Endodermal cell (in vitro differentiated cells): ENCODE measurements at regions not wholly inside any gene's neighbourhood (a gene's known extent, or its start where the extent isn't known, plus 50 kb on each side); places are given as distances from the start of the nearest gene placed in this dataset.

ENCODE experiments used
- DNase-seq: peaks from one replicate; pipeline ENCODE4 v3.0.0-alpha.2; 2017
- H3K27ac ChIP-seq: 2 replicates; pipeline ENCODE4 v1.5.1; 2013; ENCODE audit warnings: mild to moderate bottlenecking, low read depth, low read length, moderate library complexity
- H3K27me3 ChIP-seq: 2 replicates; pipeline ENCODE4 v1.6.1; 2013; ENCODE audit warnings: mild to moderate bottlenecking, low read length, moderate library complexity; ENCODE audit not compliant: insufficient read depth, control insufficient read depth, poor library complexity, severe bottlenecking
- H3K36me3 ChIP-seq: 2 replicates; pipeline ENCODE4 v1.7.0; 2013; ENCODE audit warnings: mild to moderate bottlenecking, low read length, moderate library complexity; ENCODE audit not compliant: control insufficient read depth, insufficient read depth
- H3K4me1 ChIP-seq: one replicate; pipeline ENCODE4 v1.7.0; 2013; ENCODE audit warnings: low read length; ENCODE audit not compliant: control insufficient read depth, insufficient read depth
- H3K4me3 ChIP-seq: 2 replicates; pipeline ENCODE4 v1.5.1; 2013; ENCODE audit warnings: mild to moderate bottlenecking, low read length, moderate library complexity
- H3K9ac ChIP-seq: 2 replicates; pipeline ENCODE4 v1.6.1; 2013; ENCODE audit warnings: mild to moderate bottlenecking, low read length, moderate library complexity; ENCODE audit not compliant: poor library complexity, severe bottlenecking; ENCODE audit errors: extremely low read depth
- H3K9me3 ChIP-seq: 2 replicates; pipeline ENCODE4 v1.6.1; 2013; ENCODE audit warnings: mild to moderate bottlenecking, low read length, moderate library complexity; ENCODE audit not compliant: control insufficient read depth
- H3K27ac Mint-ChIP-seq: 2 replicates; pipeline ENCODE4 v1.8.0; 2020; ENCODE audit warnings: mixed read lengths
- H3K27me3 Mint-ChIP-seq: 2 replicates; pipeline ENCODE4 v1.8.0; 2021; ENCODE audit warnings: mild to moderate bottlenecking, mixed read lengths; ENCODE audit not compliant: insufficient read depth
- H3K36me3 Mint-ChIP-seq: 2 replicates; pipeline ENCODE4 v1.8.0; 2020; ENCODE audit warnings: low read depth, mixed read lengths
- H3K4me1 Mint-ChIP-seq: 2 replicates; pipeline ENCODE4 v1.8.0; 2020; ENCODE audit warnings: mixed read lengths
- H3K4me3 Mint-ChIP-seq: 2 replicates; pipeline ENCODE4 v1.8.0; 2020; ENCODE audit warnings: mild to moderate bottlenecking, moderate library complexity, mixed read lengths
- H3K9me3 Mint-ChIP-seq: 2 replicates; pipeline ENCODE4 v1.8.0; 2020; ENCODE audit warnings: mild to moderate bottlenecking, mixed read lengths
- WGBS, 2 experiments: methylation state at CpG; one replicate each; pipeline versions ENCODE4 v1.1.5 to v1.1.7; 2013; ENCODE audit warnings: missing lambda C conversion rate in 2 of 2, mixed read lengths in 1 of 2; ENCODE audit not compliant: insufficient coverage in 1 of 2, insufficient read length in 1 of 2; 5-methylcytosine and 5-hydroxymethylcytosine counted together
- TF ChIP-seq, protein P1 (sequence below): fragments of 200-600 bp; sonication (generic); conservative IDR thresholded peaks from 2 replicates; pipeline ENCODE4 v1.5.0; 2021; ENCODE audit warnings: antibody characterized with exemption, mild to moderate bottlenecking

DNA sequence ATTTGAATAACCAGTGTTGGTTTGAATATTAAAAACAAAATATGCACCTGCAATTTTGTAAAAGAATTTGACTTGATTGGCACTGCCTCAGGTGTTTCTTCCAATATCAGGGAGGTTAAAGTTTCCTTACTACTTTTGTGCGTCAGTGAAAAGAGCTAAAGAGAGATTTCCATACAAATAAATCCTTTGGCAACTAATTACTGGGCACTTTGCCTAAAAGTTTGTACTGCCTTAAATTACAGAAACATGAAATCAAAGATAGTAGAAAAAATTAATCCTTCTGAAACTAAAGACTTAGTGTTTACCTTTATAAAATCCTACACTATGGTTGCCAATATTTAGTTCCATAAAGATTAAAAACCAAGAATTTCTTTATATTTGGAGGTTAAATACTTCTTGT is 72.5 kb downstream of the DNAJB9 start:
- DNase-seq: no peak
- H3K27me3 ChIP-seq: no peaks in the 10 kb centered on the region
- no peaks in the 10 kb centered on the region for H3K27me3 Mint-ChIP-seq
- H3K4me1 Mint-ChIP-seq: no peaks in the 10 kb centered on the region
- TF ChIP-seq, protein P1, sequence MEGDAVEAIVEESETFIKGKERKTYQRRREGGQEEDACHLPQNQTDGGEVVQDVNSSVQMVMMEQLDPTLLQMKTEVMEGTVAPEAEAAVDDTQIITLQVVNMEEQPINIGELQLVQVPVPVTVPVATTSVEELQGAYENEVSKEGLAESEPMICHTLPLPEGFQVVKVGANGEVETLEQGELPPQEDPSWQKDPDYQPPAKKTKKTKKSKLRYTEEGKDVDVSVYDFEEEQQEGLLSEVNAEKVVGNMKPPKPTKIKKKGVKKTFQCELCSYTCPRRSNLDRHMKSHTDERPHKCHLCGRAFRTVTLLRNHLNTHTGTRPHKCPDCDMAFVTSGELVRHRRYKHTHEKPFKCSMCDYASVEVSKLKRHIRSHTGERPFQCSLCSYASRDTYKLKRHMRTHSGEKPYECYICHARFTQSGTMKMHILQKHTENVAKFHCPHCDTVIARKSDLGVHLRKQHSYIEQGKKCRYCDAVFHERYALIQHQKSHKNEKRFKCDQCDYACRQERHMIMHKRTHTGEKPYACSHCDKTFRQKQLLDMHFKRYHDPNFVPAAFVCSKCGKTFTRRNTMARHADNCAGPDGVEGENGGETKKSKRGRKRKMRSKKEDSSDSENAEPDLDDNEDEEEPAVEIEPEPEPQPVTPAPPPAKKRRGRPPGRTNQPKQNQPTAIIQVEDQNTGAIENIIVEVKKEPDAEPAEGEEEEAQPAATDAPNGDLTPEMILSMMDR: no peak
- no peak overlapping the region for H3K27ac ChIP-seq
- H3K4me3 Mint-ChIP-seq: no peak overlapping the region
- no peaks in the 10 kb centered on the region for H3K4me1 ChIP-seq
- H3K9me3 ChIP-seq: peaks cover 22% of the 10 kb centered on the region
- no peak overlapping the region for H3K27ac Mint-ChIP-seq
- H3K36me3 ChIP-seq: no peaks in the 10 kb centered on the region
- H3K4me3 ChIP-seq: no peak overlapping the region
- H3K36me3 Mint-ChIP-seq: no peaks in the 10 kb centered on the region
- H3K9me3 Mint-ChIP-seq: peaks cover 17% of the 10 kb centered on the region
- no peak overlapping the region for H3K9ac ChIP-seq
- 86 to 96% methylated on average over 1 of the region's 1 CpG for WGBS, 2 experiments

DNA sequence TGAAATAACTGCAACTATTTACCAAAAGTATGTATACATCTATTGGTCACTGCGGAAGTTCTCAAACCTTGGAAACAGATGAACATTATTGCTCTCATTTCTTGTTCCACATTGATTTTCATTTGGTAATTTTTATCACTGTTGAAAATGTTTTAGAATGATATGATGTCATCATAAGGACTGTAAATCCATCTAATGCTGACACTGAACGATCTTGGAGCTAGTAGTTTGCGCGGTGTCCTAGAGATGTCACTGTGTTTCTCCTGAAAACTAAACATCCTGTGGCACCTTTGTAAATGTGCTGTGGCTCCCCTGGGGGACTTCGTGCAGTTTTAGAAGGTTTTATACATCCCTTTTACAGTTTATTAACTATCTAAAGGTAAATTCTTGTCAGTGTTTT is 73.5 kb downstream of the DNAJB9 start:
- Histone ChIP-seq H3K4me3 (no peak overlapping the region), H3K27me3 (no peaks in the 10 kb centered on the region), H3K9me3 (peaks cover 22% of the 10 kb centered on the region), H3K27ac (no peak overlapping the region), H3K36me3 (no peaks in the 10 kb centered on the region), H3K9ac (no peak overlapping the region), H3K4me1 (no peaks in the 10 kb centered on the region)
- no peak overlapping the region for H3K27ac Mint-ChIP-seq
- no peak for DNase-seq
- no peaks in the 10 kb centered on the region for H3K36me3 Mint-ChIP-seq
- no peaks in the 10 kb centered on the region for H3K27me3 Mint-ChIP-seq
- TF ChIP-seq, protein P1: no peak
- H3K4me1 Mint-ChIP-seq: no peaks in the 10 kb centered on the region
- H3K4me3 Mint-ChIP-seq: no peak overlapping the region
- H3K9me3 Mint-ChIP-seq: peaks cover 17% of the 10 kb centered on the region
- 86 to 92% methylated on average over 1 to 5 of the region's 5 CpGs for WGBS, 2 experiments

DNA sequence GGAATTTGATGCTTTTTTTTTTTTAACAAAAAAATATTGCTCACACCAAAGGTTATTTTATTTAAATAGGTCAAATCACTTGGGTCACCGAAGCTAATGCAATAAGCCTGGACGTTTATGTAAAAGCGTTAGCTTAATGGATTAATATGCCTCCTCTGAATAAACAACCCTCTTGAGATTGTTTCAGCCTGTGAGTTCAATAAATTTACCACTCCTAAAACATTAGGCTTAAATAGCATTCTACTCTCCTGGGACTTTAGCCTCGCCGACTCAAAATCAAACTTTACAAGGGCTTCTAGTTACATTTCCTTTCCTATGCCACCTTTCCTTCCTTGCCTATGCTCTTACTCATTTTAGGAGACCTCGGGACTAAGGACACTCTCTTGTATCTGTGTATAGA is 79.3 kb downstream of the DNAJB9 start:
- no peak overlapping the region for H3K9ac ChIP-seq
- WGBS, 2 experiments: 95 to 96% methylated on average over 6 of the region's 6 CpGs
- TF ChIP-seq, protein P1: no peak
- no peak overlapping the region for H3K4me3 ChIP-seq
- H3K4me1 ChIP-seq: no peaks in the 10 kb centered on the region
- H3K27ac Mint-ChIP-seq: no peak overlapping the region
- H3K27ac ChIP-seq: no peak overlapping the region
- H3K27me3 ChIP-seq: no peaks in the 10 kb centered on the region
- DNase-seq: no peak
- H3K36me3 ChIP-seq: no peaks in the 10 kb centered on the region
- H3K4me1 Mint-ChIP-seq: no peaks in the 10 kb centered on the region
- peaks cover 15% of the 10 kb centered on the region for H3K9me3 Mint-ChIP-seq
- no peaks in the 10 kb centered on the region for H3K36me3 Mint-ChIP-seq
- peaks cover 14% of the 10 kb centered on the region for H3K9me3 ChIP-seq
- H3K27me3 Mint-ChIP-seq: no peaks in the 10 kb centered on the region
- no peak overlapping the region for H3K4me3 Mint-ChIP-seq
